GM19025 (cell line): ENCODE measurements at regions not wholly inside any gene's neighbourhood (a gene's known extent, or its start where the extent isn't known, plus 50 kb on each side); places are given as distances from the start of the nearest gene placed in this dataset.
"Not testable (repeated sequence)": the region's sequence is repeated elsewhere in the genome, so short reads cannot be mapped to it uniquely, and the experiment has no call there.

Experiments
- ATAC-seq: cut with Tn5 transposase; IDR thresholded peaks from one replicate; pipeline ENCODE4 v1.9.1; 2021; ENCODE audit warnings: mild to moderate bottlenecking, low read depth, moderate library complexity; ENCODE audit not compliant: unreplicated experiment

DNA sequence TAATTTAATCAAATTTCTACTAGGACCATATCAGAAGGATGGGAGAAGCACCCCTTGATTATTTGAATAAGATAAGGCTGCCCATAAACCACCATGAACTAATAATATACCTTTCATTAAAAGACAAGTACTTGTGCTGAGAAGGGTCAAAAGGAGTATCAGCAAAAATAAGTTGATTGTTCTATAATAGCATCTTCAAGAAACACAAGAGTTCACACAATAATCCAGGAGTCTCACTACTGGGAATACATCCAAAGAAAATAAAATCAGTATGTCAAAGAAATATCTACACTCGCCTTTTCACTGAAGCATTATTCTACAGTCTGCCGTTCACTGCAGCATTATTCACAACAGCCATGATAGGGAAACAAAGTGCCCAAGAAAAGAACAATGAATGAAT is 1310.1 kb upstream of the PCDH9 start:
- no peak for ATAC-seq

DNA sequence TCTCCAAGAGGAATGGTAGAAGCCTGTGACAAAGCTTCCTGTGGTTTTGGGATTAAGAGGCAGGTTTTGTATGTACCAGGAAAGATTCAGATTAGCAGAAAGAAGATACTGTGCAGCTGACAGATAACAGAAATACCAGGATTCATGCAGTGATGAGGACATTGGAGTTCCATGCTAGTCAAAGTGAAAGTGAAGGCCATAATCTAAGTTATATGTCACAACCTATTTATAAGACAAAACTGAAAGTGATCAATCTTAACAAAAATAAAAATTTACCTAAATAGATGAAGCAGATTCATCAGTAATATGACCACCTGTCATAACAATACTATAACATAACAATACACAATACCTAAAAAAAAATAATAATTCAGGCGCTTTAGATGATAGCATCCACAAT is 1305.2 kb upstream of the PCDH9 start:
- ATAC-seq, result no peak

DNA sequence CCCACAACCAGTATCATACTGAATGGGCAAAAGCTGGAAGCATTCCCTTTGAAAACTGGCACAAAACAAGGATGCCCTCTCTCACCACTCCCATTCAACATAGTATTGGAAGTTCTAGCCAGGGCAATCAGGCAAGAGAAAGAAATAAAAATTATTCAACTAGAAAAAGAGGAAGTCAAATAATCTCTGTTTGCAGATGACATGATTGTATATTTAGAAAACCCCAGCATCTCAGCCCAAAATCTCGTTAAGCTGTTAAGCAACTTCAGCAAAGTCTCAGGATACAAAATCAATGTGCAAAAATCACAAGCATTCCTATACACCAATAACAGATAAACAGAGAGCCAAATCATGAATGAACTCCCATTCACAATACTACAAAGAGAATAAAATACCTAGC is 1297.0 kb upstream of the PCDH9 start:
- ATAC-seq, result not testable (repeated sequence)

DNA sequence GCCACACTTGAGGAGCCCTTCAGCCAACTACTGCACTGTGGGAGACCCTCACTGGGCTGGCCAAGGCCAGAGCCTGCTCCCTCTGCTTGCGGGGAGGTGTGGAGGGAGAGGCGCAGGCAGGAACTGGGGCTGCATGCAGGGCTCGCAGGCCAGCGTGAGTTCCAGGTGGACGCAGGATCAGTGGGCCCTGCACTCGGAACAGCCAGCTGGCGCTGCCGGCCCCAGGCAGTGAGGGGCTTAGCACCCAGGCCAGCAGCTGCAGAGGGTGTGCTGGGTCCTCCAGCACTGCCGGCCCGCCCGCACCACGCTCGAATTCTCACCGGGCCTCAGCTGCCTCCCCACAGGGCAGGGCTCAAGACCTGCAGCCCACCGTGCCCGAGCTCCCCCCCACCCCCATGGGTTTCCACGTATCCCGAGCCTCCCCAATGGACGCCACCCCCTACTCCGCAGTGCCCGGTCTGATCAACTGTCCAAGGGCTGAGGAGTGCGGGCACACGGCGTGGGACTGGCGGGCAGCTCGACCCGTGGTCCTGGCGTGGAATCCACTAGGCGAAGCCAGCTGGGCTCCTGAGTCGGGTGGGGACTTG is 1293.8 kb upstream of the PCDH9 start:
- no peak for ATAC-seq

DNA sequence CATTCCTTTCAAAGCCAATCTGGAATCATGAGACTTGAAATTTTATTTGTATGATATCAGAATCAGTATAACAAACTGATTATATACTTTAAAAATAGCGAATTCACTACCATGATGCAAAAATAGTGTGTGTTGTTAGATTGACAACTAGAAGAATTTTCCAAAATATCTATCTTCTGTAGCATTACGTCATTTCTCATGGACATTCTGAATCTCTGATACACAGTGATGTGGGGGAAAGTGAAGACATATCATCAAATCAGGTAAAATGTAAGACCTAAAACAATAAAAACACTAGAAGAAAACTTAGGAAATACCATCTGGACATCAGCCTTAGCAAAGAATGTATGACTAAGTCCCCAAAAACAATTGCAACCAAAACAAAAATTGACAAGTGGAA is 1292.0 kb upstream of the PCDH9 start:
- no peak for ATAC-seq

DNA sequence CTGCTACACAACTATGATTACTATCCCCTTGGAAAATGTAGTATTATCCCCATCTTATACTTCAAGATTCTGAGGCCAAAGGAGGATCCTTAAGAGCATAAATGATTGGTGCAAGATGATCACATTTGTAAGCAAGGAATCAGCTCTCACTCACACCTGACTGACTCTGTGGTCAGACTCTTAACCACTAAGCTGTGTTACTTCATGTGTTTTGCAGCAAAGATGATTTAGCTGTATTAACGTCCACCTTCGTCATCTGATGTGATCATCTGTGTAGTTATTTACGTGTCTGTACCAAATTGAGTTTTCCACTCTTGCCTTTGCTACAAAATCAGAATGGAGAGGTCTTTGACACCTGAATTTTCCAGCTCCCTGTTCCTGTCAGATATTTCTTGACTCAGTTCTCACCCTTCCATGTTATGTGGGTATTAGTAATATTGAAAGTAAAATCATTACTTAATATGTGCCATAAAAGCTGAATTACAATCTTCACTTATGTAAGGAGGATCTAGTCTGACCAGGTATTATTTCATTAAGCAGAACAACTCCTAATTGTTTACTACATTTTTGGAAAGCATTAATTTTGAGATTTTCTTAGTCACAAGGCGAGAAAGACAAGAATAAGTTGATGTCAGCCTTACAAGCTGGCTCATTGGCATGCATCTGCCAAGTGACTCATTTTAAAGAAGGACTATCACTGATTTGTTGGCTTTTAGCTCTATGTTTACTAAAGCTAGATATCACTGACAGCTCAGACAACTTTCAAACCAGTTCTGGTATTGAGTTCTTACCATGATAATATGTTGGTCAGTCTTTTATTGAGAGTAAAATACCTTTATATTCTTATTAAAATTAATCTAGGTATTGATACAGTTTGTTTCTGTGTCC is 1279.8 kb upstream of the PCDH9 start:
- ATAC-seq, result no peak

DNA sequence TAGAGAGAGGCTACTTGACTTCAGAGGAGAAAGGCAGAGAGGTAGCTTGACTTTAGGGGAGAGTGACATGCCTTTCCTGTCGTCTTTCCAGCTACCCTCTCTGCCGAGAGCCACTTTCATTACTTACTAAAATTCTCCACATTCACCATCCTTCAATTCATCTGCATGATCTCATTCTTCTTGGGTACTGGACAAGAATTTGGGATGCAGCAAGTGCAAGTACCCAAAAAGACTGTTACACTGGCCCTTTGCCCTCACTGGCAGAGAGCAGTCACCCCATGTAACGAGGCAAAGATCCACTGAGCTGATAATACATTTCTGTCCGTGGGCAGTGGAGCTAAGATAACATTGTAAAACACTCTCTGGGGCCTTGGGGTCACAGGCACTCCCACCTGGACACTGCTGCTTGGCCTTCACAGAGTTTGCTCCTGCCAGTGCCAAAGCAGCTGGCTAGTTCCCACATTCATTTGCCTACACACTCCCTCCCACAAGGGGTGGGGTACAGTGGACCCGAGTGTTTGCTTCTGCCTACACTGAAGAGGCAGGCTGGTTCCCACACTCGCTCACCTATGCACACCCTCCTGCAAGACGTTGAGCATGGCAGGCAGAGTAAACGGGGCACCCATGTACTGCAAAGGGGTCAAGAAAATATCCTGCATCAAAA is 1276.9 kb upstream of the PCDH9 start:
- no peak for ATAC-seq

DNA sequence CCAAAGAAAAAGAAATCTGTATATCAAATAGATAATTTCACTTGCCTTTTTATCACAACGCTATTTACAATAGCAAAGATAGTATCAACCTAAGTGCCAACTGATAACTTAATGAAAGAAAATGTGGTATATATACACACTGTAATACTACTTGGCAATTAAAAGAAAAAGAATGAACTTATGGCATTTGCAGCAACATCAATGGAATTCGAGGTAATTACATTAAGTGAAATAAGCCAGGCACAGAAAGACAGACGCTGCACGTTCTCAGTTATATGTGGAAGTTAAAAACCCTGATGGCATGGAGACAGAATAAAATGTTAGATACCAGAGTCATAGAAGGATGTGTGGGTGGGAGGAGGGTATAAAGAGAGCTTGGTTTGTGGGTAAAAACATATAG is 1260.5 kb upstream of the PCDH9 start:
- ATAC-seq, result no peak

DNA sequence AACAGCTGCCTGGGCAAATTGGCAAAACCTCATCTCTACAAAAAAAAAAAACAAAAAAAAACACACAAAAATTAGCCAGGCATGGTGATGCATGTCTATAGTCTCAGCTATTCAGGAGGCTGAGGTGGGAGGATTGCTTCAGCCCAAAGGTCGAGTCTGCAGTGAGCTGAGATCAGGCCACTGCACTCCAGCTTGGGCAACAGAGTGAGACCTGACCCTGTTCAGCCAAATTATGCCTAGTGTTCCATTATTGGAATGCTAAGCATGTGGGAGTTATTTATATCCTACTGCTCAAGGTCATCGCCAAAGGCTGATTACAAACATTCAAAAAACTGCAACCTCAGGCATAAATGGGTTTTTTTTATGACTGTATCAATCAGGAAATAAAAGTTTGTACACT is 1251.0 kb upstream of the PCDH9 start:
- ATAC-seq, result no peak

DNA sequence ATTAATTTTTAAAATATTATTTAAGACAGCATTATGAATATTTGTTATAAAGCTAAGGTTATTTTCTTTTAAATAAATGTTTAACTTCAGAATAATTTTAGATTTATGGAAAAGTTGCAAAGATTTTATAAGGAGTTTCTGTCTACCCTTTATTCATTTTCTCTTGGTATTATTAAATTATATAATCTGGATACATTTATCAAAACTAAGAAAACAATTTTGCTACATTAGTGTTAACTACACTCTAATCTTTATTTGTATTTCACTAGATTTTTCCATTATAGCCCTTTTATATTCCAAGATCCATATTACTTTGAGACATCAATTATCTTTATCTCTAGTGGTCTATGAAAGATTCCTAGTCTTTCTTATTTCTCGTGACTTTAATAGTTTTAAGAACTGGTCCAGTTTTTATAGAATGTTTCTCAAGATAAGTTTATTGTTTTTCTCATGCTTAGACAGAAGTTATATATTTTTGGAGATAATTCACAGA is 1243.7 kb upstream of the PCDH9 start:
- no peak for ATAC-seq

DNA sequence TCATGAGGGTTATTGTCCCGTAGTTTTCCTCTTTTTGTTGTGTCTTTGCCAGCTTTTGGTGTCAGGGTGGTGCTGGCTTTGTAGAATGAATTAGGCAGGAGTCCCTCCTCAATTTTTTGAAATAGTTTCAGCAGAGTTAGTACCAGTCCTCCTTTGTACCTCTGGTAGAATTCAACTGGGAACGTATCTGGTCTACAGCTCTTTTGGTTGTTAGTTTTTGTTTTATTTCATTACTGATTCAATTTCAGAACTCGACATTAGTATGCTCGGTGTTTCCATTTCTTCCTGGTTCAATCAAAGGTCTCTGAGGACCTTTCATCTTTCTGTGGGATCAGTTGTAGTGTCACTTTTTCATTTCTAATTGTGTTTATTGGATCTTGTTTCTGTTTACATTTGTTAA is 1237.0 kb upstream of the PCDH9 start:
- no peak for ATAC-seq

DNA sequence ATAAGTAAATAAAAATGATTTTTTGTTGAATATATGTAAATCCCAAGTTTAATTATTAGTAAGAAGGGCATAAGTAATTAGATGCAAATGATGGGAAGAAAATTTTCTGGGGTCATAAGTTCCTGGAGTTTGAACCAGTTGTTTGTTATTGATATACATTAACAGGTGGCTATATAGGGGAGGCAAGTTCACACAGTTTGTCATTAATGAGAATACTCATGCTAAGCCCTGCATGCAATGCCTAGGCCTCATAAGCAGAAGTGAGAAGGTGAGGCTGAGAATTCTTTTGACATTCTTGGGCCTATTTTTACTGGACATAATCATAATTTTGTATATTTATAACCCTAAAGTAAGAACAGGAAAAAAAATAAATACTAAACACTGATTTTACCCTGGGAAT is 1210.7 kb upstream of the PCDH9 start:
- no peak for ATAC-seq

DNA sequence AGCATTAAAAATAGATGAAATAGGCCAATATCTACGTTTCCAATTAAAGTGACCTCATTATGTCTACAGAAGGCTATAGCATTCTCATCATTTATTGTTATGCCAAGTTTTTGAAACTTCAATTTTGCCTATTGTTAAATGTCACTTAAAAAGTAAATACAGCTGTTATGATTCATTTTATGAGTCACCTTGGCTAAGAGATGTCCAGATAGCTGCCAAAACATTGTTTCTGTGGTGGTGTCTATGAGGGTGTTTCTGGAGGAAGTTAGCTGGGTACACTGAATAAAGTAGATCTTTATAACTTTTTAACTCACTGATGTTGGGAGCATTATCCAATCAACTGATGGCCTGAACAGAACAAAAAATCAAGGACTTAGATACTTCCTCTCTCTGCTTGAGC is 1209.7 kb upstream of the PCDH9 start:
- ATAC-seq, result no peak

DNA sequence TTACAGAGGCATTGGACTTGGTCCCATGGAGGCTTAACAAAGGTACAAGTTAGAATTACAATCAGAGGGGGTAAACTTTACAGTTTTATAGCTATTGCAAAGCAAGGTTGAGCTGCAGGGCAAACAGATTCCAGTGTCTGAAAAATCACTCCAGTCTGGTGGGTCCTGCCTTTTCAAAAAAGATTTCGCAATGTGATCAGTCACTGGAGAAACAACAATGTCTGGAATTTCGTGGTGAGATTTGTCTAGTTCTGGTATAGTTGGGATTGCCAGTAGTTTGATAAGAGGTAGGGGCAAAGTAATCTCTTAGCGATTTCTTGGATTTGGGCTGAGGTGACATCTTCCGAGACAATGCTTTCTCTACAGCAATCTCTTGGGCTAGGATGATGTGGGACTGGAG is 1198.2 kb upstream of the PCDH9 start:
- no peak for ATAC-seq

DNA sequence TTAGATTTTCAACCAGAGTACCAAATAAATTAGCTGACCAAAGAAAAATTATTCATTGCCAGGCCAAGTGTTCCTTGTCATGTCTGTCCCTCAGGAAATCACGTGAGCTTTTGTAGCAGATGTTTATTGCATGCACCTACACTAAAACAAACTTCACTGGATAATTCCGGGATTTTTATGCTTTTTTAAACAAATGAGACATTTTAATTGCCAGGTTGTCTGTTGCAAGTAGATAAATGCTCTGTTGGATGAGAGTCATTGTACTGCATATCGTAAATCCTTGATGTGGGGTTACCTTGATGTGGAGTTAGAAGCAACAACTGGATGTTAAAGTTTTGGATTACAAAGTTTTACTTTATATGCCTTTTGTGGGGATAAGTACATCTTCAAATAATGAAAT is 1187.7 kb upstream of the PCDH9 start:
- ATAC-seq, result no peak

DNA sequence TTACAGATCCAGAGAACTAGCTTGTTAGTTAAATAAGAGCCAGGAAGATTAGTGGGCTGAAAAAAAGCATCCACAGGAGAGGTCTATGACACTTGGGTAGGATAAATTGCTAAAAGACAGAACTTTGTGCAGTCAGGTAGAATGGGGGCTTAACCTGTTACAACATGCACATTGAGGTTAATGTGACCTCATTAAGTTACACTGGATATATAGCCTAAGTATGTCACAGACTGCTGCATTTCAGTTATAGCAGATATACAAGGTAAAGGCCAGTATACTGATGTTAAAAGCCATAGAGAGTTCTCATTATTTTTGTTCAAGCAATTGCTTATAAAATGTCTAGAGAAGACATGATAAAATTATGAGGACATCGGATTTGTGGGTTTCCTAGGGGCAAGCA is 1179.9 kb upstream of the PCDH9 start:
- no peak for ATAC-seq

DNA sequence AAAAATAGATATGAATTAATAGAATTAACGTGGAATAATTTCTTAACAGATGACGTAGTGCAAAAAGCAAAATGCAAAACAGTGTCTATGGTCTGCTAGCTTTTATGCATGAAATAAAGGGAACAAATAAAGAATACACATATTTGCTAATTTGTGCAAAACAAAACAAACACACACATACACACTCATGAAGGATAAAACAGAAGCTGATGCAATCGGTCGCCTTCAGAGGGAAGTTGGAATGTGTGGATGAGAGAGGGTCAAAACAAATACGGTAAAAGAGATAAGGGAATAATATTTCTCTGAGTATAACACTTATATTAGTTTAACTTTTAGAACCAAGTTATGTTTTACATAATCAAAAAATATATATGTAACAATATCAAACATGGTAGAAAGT is 1160.9 kb upstream of the PCDH9 start:
- ATAC-seq, result no peak

DNA sequence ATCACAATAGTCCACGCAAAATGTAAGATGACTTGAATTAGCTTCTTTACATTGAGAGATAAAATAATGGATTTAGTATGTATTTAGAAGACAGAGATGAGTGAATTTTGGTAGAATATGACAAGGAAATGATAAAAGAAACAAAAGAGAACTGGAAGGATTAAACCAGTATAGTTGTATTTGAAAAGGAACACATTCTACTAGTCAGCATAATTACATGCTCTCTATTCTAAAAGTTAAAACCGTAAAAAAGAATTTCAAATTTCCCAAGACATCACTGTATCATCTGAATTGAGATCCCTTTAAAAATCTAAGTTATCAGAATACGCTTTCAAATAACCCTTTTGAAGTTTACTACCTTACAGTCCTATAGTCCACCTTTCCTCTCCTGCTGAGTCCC is 1156.7 kb upstream of the PCDH9 start:
- no peak for ATAC-seq

DNA sequence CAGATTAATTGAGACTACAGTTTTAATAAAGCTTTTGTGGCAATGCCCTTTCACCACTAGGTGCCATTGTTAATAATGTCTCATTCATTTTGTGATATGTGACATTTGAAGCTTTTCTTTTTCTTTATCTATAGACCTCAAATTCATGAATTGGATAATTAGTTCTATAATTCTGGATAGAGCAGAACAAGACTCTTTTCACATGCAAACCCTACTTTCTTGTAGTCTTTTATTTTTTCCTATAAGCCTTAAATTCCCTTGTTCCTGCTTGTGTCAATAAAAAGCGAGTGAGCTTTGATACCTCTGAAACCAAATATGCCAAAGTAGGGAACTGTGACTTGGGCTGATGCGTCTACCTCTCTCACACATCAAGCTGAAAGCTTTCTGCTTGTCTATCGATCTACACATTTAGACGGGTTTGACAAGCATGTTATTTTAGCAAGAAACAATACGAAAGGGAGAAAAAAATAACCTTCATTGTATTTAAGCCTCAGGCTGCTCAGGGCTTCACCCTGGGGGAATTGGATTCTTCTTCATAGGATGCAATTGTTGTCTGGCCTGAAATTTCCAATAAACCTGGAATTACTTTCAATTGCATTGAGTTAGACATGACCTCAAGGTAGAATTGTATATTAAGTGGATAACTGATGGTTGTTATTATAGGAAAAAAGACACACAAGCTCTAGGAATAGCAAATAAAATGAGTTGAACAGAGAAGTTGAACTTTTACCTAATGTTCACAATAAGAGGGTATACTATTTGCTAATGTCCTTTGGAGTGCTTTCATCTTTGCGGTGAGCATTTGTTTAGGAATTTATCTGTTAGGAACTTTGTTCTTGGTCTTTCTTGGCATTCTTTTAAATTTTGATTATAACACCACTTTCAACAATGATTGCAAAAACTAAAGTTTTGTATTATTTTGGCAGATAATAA is 1150.2 kb upstream of the PCDH9 start:
- no peak for ATAC-seq

DNA sequence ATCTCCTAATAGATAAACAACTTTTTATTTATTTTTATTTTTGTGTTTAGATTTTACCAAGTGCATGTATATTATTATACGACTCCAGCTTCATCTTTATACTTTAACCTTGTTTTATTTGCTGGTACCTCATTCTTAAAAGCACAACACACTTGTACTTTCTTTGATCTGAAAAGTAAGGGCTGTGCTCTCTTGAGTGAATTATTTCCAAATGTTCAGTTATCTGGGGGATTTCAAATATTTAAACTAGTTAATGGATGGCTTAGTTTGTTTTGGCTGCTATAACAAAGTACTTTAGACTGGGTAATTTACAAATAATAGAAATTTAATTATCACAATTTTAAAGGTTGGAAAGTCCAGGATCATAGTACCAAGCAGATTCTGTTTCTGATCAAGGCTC is 1148.2 kb upstream of the PCDH9 start:
- no peak for ATAC-seq

DNA sequence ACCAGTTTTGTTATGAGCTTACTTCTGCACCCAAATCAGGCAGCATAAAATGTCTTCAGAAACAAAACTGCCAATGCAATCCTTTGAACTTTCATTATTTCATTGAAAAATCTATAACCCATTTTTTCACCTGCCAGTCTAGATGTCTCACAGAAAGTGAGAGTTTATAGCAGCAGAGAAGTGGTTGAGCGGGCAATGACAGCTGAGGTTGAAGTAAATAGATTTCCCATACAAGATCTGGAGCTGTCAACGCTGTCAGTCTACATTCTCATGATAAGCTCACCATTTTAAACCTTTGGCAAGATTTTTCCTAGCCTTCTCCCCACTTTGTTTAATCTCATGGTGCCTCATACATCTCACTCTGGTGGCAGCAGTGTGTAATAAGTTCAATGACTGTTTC is 1144.9 kb upstream of the PCDH9 start:
- ATAC-seq, result no peak
